Glutamatergic neuron (in vitro differentiated cells): ENCODE measurements at regions not wholly inside any gene's neighbourhood (a gene's known extent, or its start where the extent isn't known, plus 50 kb on each side); places are given as distances from the start of the nearest gene placed in this dataset.

Experiments used
- DNase-seq: peaks from one replicate; pipeline ENCODE4 v3.0.0; 2022
- H3K27ac Mint-ChIP-seq: one replicate; pipeline ENCODE4 v1.8.0; 2020; ENCODE audit warnings: mild to moderate bottlenecking, mixed read lengths, inconsistent platforms; ENCODE audit not compliant: unreplicated experiment
- H3K27me3 Mint-ChIP-seq: one replicate; pipeline ENCODE4 v1.8.0; 2020; ENCODE audit warnings: mild to moderate bottlenecking, moderate library complexity, mixed read lengths, inconsistent platforms; ENCODE audit not compliant: unreplicated experiment
- H3K36me3 Mint-ChIP-seq: one replicate; pipeline ENCODE4 v1.8.0; 2020; ENCODE audit warnings: mild to moderate bottlenecking, mixed read lengths, inconsistent platforms; ENCODE audit not compliant: unreplicated experiment
- H3K4me1 Mint-ChIP-seq: one replicate; pipeline ENCODE4 v1.8.0; 2020; ENCODE audit warnings: mild to moderate bottlenecking, low read depth, mixed read lengths, inconsistent platforms; ENCODE audit not compliant: unreplicated experiment
- H3K4me3 Mint-ChIP-seq: one replicate; pipeline ENCODE4 v1.8.0; 2020; ENCODE audit warnings: mild to moderate bottlenecking, mixed read lengths, inconsistent platforms; ENCODE audit not compliant: unreplicated experiment
- H3K9me3 Mint-ChIP-seq: one replicate; pipeline ENCODE4 v1.8.0; 2020; ENCODE audit warnings: mild to moderate bottlenecking, moderate library complexity, mixed read lengths, inconsistent platforms; ENCODE audit not compliant: unreplicated experiment
- TF ChIP-seq, protein P1 (sequence below): fragments of 200-600 bp; sonication (generic); IDR thresholded peaks from one replicate; pipeline ENCODE4 v1.5.0; 2021; ENCODE audit not compliant: partially characterized antibody, unreplicated experiment

DNA sequence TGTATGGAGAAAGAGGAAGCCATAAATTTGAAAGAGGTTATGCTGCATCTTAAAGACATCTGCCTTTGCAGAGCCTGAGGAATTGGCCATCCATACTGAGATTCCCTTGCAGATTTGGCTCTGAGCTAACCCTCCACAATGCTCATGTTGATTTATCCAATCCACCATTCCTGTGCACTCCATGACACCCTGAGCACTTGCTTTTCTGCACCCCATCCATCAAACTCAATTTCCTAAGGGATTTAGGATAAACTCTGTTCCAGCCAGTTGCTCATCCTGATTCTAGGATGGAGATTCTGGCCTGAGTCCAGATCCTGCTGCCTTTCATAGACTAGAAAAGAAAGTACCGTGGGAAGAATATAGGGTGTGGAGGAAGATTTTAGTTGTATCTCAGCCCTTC is 379.2 kb upstream of the LARGE1 start:
- Mint-ChIP-seq H3K9me3 (no peaks in the 10 kb centered on the region), H3K4me3 (no peak overlapping the region), H3K27ac (no peak overlapping the region), H3K4me1 (no peaks in the 10 kb centered on the region), H3K27me3 (no peaks in the 10 kb centered on the region), H3K36me3 (no peaks in the 10 kb centered on the region)
- no peak for DNase-seq
- TF ChIP-seq, protein P1, sequence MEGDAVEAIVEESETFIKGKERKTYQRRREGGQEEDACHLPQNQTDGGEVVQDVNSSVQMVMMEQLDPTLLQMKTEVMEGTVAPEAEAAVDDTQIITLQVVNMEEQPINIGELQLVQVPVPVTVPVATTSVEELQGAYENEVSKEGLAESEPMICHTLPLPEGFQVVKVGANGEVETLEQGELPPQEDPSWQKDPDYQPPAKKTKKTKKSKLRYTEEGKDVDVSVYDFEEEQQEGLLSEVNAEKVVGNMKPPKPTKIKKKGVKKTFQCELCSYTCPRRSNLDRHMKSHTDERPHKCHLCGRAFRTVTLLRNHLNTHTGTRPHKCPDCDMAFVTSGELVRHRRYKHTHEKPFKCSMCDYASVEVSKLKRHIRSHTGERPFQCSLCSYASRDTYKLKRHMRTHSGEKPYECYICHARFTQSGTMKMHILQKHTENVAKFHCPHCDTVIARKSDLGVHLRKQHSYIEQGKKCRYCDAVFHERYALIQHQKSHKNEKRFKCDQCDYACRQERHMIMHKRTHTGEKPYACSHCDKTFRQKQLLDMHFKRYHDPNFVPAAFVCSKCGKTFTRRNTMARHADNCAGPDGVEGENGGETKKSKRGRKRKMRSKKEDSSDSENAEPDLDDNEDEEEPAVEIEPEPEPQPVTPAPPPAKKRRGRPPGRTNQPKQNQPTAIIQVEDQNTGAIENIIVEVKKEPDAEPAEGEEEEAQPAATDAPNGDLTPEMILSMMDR, result no peak

DNA sequence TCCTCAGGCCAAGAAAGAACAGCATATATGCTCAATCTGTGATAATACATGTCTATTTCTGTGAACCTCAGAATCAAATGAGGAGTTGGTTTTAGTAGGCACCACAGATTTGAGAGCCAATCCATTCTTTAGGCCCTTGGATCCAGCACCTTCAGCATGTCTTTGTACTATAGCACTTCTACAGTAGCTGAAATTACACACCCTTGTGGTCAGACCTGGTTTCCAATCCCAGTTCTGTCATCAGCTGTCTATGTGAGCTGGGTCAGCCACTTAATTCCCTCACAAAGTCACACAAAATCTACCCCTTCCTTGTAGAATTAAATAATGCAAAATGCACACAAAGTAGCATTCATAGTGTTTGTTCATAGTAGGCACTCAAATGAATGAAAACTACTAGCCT is 381.3 kb upstream of the LARGE1 start:
- no peak for DNase-seq
- Mint-ChIP-seq H3K9me3 (no peaks in the 10 kb centered on the region), H3K4me1 (no peaks in the 10 kb centered on the region), H3K36me3 (no peaks in the 10 kb centered on the region), H3K4me3 (no peak overlapping the region), H3K27ac (no peak overlapping the region), H3K27me3 (no peaks in the 10 kb centered on the region)
- TF ChIP-seq, protein P1, result no peak

DNA sequence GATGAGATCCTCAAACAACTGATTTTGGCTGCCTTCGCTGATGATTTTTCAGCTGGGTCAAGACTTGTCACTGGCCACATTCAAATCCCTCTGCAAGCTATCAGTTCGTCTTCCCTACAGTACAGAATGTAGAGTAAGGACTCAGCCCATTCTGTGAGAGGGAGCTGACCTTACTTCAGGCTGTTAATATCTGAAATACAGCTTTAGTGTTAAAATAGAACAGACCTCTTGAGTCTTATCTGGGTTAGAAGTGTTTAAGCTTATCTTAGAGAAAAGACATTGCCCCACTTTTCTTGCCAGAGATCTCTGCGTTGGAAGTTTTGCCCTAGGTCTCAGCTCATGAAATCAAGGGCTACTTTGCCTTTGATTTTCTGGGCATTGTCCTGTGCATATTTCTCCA is 383.4 kb upstream of the LARGE1 start:
- DNase-seq, result no peak
- Mint-ChIP-seq H3K4me3 (no peak overlapping the region), H3K27ac (no peak overlapping the region), H3K27me3 (no peaks in the 10 kb centered on the region), H3K36me3 (no peaks in the 10 kb centered on the region), H3K9me3 (no peaks in the 10 kb centered on the region), H3K4me1 (no peaks in the 10 kb centered on the region)
- TF ChIP-seq, protein P1, result no peak

DNA sequence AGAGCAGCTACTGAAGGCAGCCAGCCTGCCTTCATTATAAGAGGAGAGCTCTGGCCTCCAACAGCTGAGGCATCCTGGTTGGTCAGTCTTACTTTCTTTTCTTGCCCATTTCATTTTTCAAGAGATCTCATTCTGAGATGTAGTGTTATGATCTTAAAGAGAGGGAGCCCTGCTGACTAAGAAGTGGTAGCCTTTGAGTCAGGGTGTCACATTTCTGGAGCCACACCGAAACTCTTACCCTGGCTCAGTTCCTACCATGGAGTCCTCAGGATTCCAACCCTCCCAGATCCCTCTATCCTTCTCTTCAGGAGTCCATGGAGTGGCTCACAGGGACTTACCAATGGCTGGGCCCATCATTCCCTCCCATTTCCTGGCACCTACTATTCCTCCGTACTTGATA is 386.1 kb upstream of the LARGE1 start:
- H3K27ac Mint-ChIP-seq, result no peak overlapping the region
- TF ChIP-seq, protein P1, result no peak
- no peaks in the 10 kb centered on the region for H3K36me3 Mint-ChIP-seq
- H3K4me3 Mint-ChIP-seq, result no peak overlapping the region
- no peaks in the 10 kb centered on the region for H3K27me3 Mint-ChIP-seq
- no peak for DNase-seq
- H3K4me1 Mint-ChIP-seq, result no peaks in the 10 kb centered on the region
- H3K9me3 Mint-ChIP-seq, result no peaks in the 10 kb centered on the region

DNA sequence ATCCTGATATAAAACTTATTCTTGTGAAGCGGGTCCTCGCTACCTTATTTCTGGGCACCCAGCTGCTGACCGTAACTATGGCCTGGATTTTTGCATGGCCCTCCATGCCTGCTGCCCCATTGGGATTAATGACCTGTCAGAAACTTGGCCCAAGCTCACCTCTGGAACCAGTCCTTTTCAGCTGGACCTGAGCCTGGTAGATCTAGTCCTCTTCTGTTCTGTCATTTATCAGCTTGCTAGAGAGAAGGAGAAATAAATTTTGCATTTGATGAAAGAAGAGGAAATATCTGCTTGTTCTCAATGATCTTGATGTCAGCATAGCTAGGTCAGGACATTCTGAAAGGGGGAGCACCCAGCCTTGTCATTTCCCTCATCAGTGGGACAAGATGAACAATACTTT is 387.8 kb upstream of the LARGE1 start:
- Mint-ChIP-seq H3K36me3 (no peaks in the 10 kb centered on the region), H3K9me3 (no peaks in the 10 kb centered on the region), H3K27ac (no peak overlapping the region), H3K4me3 (no peak overlapping the region), H3K4me1 (no peaks in the 10 kb centered on the region), H3K27me3 (no peaks in the 10 kb centered on the region)
- TF ChIP-seq, protein P1, result no peak
- no peak for DNase-seq
